GM19240 (cell line): ENCODE measurements at regions not wholly inside any gene's neighbourhood (a gene's known extent, or its start where the extent isn't known, plus 50 kb on each side); places are given as distances from the start of the nearest gene placed in this dataset.

Experiments used
- DNase-seq: peaks from one replicate; pipeline ENCODE4 v3.0.0; 2011; ENCODE audit warnings: low spot score; ENCODE audit not compliant: insufficient read length

- DNase-seq = no peak
Measured at GRCh38 chr13:24108615-24108965, 51.9 kb upstream of the SPATA13 start.

- no peak for DNase-seq
Measured at GRCh38 chr13:24110011-24110410, 50.5 kb upstream of the SPATA13 start.
